ENCODE measurements at regions not wholly inside any gene's neighbourhood (a gene's known extent, or its start where the extent isn't known, plus 50 kb on each side); places are given as distances from the start of the nearest gene placed in this dataset.

GRCh38 chr17:77494664-77495435 is 354.1 kb downstream of the SEC14L1 start:
- no CpG with 5 or more reads among the region's 18 CpGs for WGBS (ENCODE audit: extremely low coverage, insufficient coverage, low lambda C conversion rate)
- no peaks in the 10 kb centered on the region for H3K27me3 ChIP-seq (ENCODE audit: insufficient read depth, low read length, poor library complexity)
- no peak overlapping the region for H2BK120ac ChIP-seq (ENCODE audit: low read depth, low read length)
- H3K18ac ChIP-seq (ENCODE audit: low read length) = no peak overlapping the region
- H3K4me1 ChIP-seq (ENCODE audit: control insufficient read depth, low read depth, low read length) = no peaks in the 10 kb centered on the region
- peaks cover 8% of the 10 kb centered on the region for H3K36me3 ChIP-seq (ENCODE audit: control insufficient read depth, insufficient read depth, low read length)
- peak; percentile 80 for DNase-seq
- no peak overlapping the region for H3K9ac ChIP-seq (ENCODE audit: low read length)
- no peak overlapping the region for H2BK15ac ChIP-seq (replicated peaks; ENCODE audit: low read depth)
- no peak overlapping the region for H4K8ac ChIP-seq (ENCODE audit: low read depth, low read length)
- no peak overlapping the region for H3K4me3 ChIP-seq (ENCODE audit: low read length)
- H4K5ac ChIP-seq (ENCODE audit: low read length) = no peak overlapping the region
- H3K4me2 ChIP-seq (ENCODE audit: low read length) = no peak overlapping the region
- H3K79me2 ChIP-seq (ENCODE audit: control insufficient read depth, insufficient read depth, low read length) = no peaks in the 10 kb centered on the region
- H3K4ac ChIP-seq (ENCODE audit: low read depth, low read length) = no peak overlapping the region
- no peak overlapping the region for H2BK5ac ChIP-seq (ENCODE audit: low read length)
- H3K27ac ChIP-seq (ENCODE audit: low read depth, low read length) = no peak overlapping the region
- no peak overlapping the region for H3K56ac ChIP-seq (ENCODE audit: low read length)
- no peak overlapping the region for H3K23ac ChIP-seq (ENCODE audit: low read length)
- no peak overlapping the region for H2AK5ac ChIP-seq (ENCODE audit: low read length)
- peaks cover 3% of the 10 kb centered on the region for H3K79me1 ChIP-seq (ENCODE audit: low read length)

GRCh38 chr17:77495575-77495974 is 354.8 kb downstream of the SEC14L1 start:
- no peak overlapping the region for H3K9ac ChIP-seq (ENCODE audit: low read length)
- no peak overlapping the region for H2BK120ac ChIP-seq (ENCODE audit: low read depth, low read length)
- H3K4ac ChIP-seq (ENCODE audit: low read depth, low read length) = no peak overlapping the region
- DNase-seq = no peak
- no peak overlapping the region for H2BK15ac ChIP-seq (replicated peaks; ENCODE audit: low read depth)
- no CpG with 5 or more reads among the region's 11 CpGs for WGBS (ENCODE audit: extremely low coverage, insufficient coverage, low lambda C conversion rate)
- no peak overlapping the region for H3K4me3 ChIP-seq (ENCODE audit: low read length)
- no peaks in the 10 kb centered on the region for H3K27me3 ChIP-seq (ENCODE audit: insufficient read depth, low read length, poor library complexity)
- peaks cover 3% of the 10 kb centered on the region for H3K79me1 ChIP-seq (ENCODE audit: low read length)
- H3K18ac ChIP-seq (ENCODE audit: low read length) = no peak overlapping the region
- no peaks in the 10 kb centered on the region for H3K79me2 ChIP-seq (ENCODE audit: control insufficient read depth, insufficient read depth, low read length)
- H3K4me2 ChIP-seq (ENCODE audit: low read length) = no peak overlapping the region
- no peak overlapping the region for H4K5ac ChIP-seq (ENCODE audit: low read length)
- no peak overlapping the region for H4K8ac ChIP-seq (ENCODE audit: low read depth, low read length)
- no peaks in the 10 kb centered on the region for H3K4me1 ChIP-seq (ENCODE audit: control insufficient read depth, low read depth, low read length)
- no peak overlapping the region for H3K23ac ChIP-seq (ENCODE audit: low read length)
- H2AK5ac ChIP-seq (ENCODE audit: low read length) = no peak overlapping the region
- H3K27ac ChIP-seq (ENCODE audit: low read depth, low read length) = no peak overlapping the region
- H3K36me3 ChIP-seq (ENCODE audit: control insufficient read depth, insufficient read depth, low read length) = peaks cover 8% of the 10 kb centered on the region
- H3K56ac ChIP-seq (ENCODE audit: low read length) = no peak overlapping the region
- H2BK5ac ChIP-seq (ENCODE audit: low read length) = no peak overlapping the region

- no peak for DNase-seq
- no peak overlapping the region for H2BK120ac ChIP-seq (ENCODE audit: low read depth, low read length)
Observed at GRCh38 chr17:77496401-77496801, 355.6 kb downstream of the SEC14L1 start.

GRCh38 chr17:77496831-77497577 is 356.2 kb downstream of the SEC14L1 start:
- H3K18ac ChIP-seq (ENCODE audit: low read length) = no peak overlapping the region
- H3K79me2 ChIP-seq (ENCODE audit: control insufficient read depth, insufficient read depth, low read length) = no peaks in the 10 kb centered on the region
- no peak overlapping the region for H3K4me2 ChIP-seq (ENCODE audit: low read length)
- H3K4ac ChIP-seq (ENCODE audit: low read depth, low read length) = no peak overlapping the region
- H2BK15ac ChIP-seq (replicated peaks; ENCODE audit: low read depth) = no peak overlapping the region
- H2BK120ac ChIP-seq (ENCODE audit: low read depth, low read length) = no peak overlapping the region
- H3K23ac ChIP-seq (ENCODE audit: low read length) = no peak overlapping the region
- peaks cover 8% of the 10 kb centered on the region for H3K36me3 ChIP-seq (ENCODE audit: control insufficient read depth, insufficient read depth, low read length)
- H3K56ac ChIP-seq (ENCODE audit: low read length) = no peak overlapping the region
- H3K79me1 ChIP-seq (ENCODE audit: low read length) = peaks cover 3% of the 10 kb centered on the region
- no peak overlapping the region for H3K27ac ChIP-seq (ENCODE audit: low read depth, low read length)
- H2BK5ac ChIP-seq (ENCODE audit: low read length) = no peak overlapping the region
- no peak overlapping the region for H2AK5ac ChIP-seq (ENCODE audit: low read length)
- no peaks in the 10 kb centered on the region for H3K27me3 ChIP-seq (ENCODE audit: insufficient read depth, low read length, poor library complexity)
- no peaks in the 10 kb centered on the region for H3K4me1 ChIP-seq (ENCODE audit: control insufficient read depth, low read depth, low read length)
- no peak overlapping the region for H3K9ac ChIP-seq (ENCODE audit: low read length)
- no CpG with 5 or more reads among the region's 9 CpGs for WGBS (ENCODE audit: extremely low coverage, insufficient coverage, low lambda C conversion rate)
- no peak overlapping the region for H3K4me3 ChIP-seq (ENCODE audit: low read length)
- DNase-seq = no peak
- H4K5ac ChIP-seq (ENCODE audit: low read length) = no peak overlapping the region
- H4K8ac ChIP-seq (ENCODE audit: low read depth, low read length) = no peak overlapping the region

More at GRCh38 chr17:77496401-77496801, 355.6 kb downstream of the SEC14L1 start:
- no peak overlapping the region for H4K8ac ChIP-seq (ENCODE audit: low read depth, low read length)
- no peak overlapping the region for H3K27ac ChIP-seq (ENCODE audit: low read depth, low read length)
- no peak overlapping the region for H2BK5ac ChIP-seq (ENCODE audit: low read length)
- no peak overlapping the region for H3K9ac ChIP-seq (ENCODE audit: low read length)
- H3K23ac ChIP-seq (ENCODE audit: low read length) = no peak overlapping the region
- H3K4me2 ChIP-seq (ENCODE audit: low read length) = no peak overlapping the region
- H3K36me3 ChIP-seq (ENCODE audit: control insufficient read depth, insufficient read depth, low read length) = peaks cover 8% of the 10 kb centered on the region
- no peak overlapping the region for H3K4ac ChIP-seq (ENCODE audit: low read depth, low read length)
- no peaks in the 10 kb centered on the region for H3K27me3 ChIP-seq (ENCODE audit: insufficient read depth, low read length, poor library complexity)
- H2AK5ac ChIP-seq (ENCODE audit: low read length) = no peak overlapping the region
- H3K56ac ChIP-seq (ENCODE audit: low read length) = no peak overlapping the region
- WGBS (ENCODE audit: extremely low coverage, insufficient coverage, low lambda C conversion rate) = no CpG with 5 or more reads among the region's 12 CpGs
- no peak overlapping the region for H2BK15ac ChIP-seq (replicated peaks; ENCODE audit: low read depth)
- H3K79me1 ChIP-seq (ENCODE audit: low read length) = peaks cover 3% of the 10 kb centered on the region
- H3K18ac ChIP-seq (ENCODE audit: low read length) = no peak overlapping the region
- no peak overlapping the region for H4K5ac ChIP-seq (ENCODE audit: low read length)
- H3K79me2 ChIP-seq (ENCODE audit: control insufficient read depth, insufficient read depth, low read length) = no peaks in the 10 kb centered on the region
- H3K4me3 ChIP-seq (ENCODE audit: low read length) = no peak overlapping the region
- H3K4me1 ChIP-seq (ENCODE audit: control insufficient read depth, low read depth, low read length) = no peaks in the 10 kb centered on the region

- peaks cover 8% of the 10 kb centered on the region for H3K36me3 ChIP-seq (ENCODE audit: control insufficient read depth, insufficient read depth, low read length)
- H3K27ac ChIP-seq (ENCODE audit: low read depth, low read length) = no peak overlapping the region
- no peak overlapping the region for H3K23ac ChIP-seq (ENCODE audit: low read length)
- no peak overlapping the region for H3K9ac ChIP-seq (ENCODE audit: low read length)
- no peak overlapping the region for H3K4me2 ChIP-seq (ENCODE audit: low read length)
- H3K4me1 ChIP-seq (ENCODE audit: control insufficient read depth, low read depth, low read length) = no peaks in the 10 kb centered on the region
- no peaks in the 10 kb centered on the region for H3K27me3 ChIP-seq (ENCODE audit: insufficient read depth, low read length, poor library complexity)
- no peak overlapping the region for H3K4ac ChIP-seq (ENCODE audit: low read depth, low read length)
- DNase-seq = no peak
- no peak overlapping the region for H2BK120ac ChIP-seq (ENCODE audit: low read depth, low read length)
- WGBS (ENCODE audit: extremely low coverage, insufficient coverage, low lambda C conversion rate) = no CpG with 5 or more reads among the region's 8 CpGs
- no peak overlapping the region for H3K4me3 ChIP-seq (ENCODE audit: low read length)
- H3K79me2 ChIP-seq (ENCODE audit: control insufficient read depth, insufficient read depth, low read length) = no peaks in the 10 kb centered on the region
- no peak overlapping the region for H2BK15ac ChIP-seq (replicated peaks; ENCODE audit: low read depth)
- H4K5ac ChIP-seq (ENCODE audit: low read length) = no peak overlapping the region
- H4K8ac ChIP-seq (ENCODE audit: low read depth, low read length) = no peak overlapping the region
- no peak overlapping the region for H2BK5ac ChIP-seq (ENCODE audit: low read length)
- peaks cover 3% of the 10 kb centered on the region for H3K79me1 ChIP-seq (ENCODE audit: low read length)
- H3K56ac ChIP-seq (ENCODE audit: low read length) = no peak overlapping the region
- H3K18ac ChIP-seq (ENCODE audit: low read length) = no peak overlapping the region
- no peak overlapping the region for H2AK5ac ChIP-seq (ENCODE audit: low read length)
Observed at GRCh38 chr17:77497578-77497934, 356.8 kb downstream of the SEC14L1 start.

All from mesendoderm (in vitro differentiated cells).